GM23248 (cell line): ENCODE measurements at regions not wholly inside any gene's neighbourhood (a gene's known extent, or its start where the extent isn't known, plus 50 kb on each side); places are given as distances from the start of the nearest gene placed in this dataset.

Source experiments
- EZH2 ChIP-seq: fragments of 200-600 bp; sonication (generic); IDR thresholded peaks from 2 replicates; pipeline ENCODE4 v1.6.1; 2018; ENCODE audit warnings: antibody characterized with exemption, mild to moderate bottlenecking; ENCODE audit not compliant: insufficient read depth, poor library complexity, severe bottlenecking
- EZH2phosphoT487 ChIP-seq: fragments of 200-600 bp; sonication (generic); IDR thresholded peaks from 2 replicates; pipeline ENCODE4 v1.6.1; 2018; ENCODE audit warnings: antibody characterized with exemption, moderate library complexity, mild to moderate bottlenecking, low read depth; ENCODE audit not compliant: insufficient read depth

DNA sequence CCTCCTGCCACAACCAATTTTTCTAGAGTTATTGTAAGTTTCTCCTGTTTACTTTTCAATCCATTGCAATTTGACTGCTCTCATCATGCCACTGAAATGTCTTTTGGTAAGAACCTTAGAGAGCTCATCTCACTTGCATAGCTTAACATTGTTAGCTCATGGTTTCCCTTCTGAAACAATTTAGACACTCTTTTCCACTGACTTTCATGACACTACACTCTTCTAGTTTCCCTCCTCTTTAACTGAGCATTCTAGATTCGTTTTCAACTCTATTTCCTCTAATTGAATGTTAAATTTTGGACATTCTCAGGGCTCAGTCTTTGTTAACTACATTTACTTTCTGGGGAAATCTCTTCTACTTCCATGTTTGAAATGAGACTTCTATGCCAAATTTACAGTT lies 369.1 kb downstream of the JRKL start:
- no peak for TF ChIP-seq EZH2
- TF ChIP-seq EZH2phosphoT487: no peak
